ENCODE measurements at regions not wholly inside any gene's neighbourhood (a gene's known extent, or its start where the extent isn't known, plus 50 kb on each side); places are given as distances from the start of the nearest gene placed in this dataset.

DNA sequence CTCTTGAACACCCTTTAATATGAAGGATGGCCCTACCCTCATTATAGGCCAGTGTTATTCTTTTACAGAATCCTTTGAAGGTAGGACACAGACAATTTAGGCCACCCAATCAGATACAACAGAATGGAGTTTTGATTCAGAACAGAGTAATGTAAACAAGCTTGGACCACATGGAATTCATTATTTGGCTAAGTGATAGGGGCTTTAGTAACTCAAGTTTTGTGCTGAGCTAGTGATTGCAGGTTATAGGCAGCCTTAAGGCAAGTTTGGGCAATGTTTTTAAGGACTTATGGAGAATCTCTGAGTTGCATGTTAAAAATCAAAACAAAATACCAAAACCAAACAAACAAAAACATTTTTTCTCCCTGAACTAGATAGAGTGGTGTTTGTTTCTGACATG, 312.1 kb upstream of the ROBO1 start:
- H2AFZ ChIP-seq (ENCODE audit: low read depth, low read length), result no peak overlapping the region
- H3K9me1 ChIP-seq (ENCODE audit: control insufficient read depth, insufficient read depth, low read length), result no peaks in the 10 kb centered on the region
- no peaks in the 10 kb centered on the region for H3K4me1 ChIP-seq (replicated peaks in 1 of 2; ENCODE audit: control insufficient read depth in 2 of 2, insufficient read depth in 2 of 2, low read length in 2 of 2)
- no peak overlapping the region for H3K4me2 ChIP-seq (ENCODE audit: insufficient read depth, low read length)
- intact Hi-C loops (cut with micrococcal nuclease) (no loop called here), in situ Hi-C loops (cut with MboI) (no loop called here)
- CTCF ChIA-PET (ENCODE audit: low intra/inter-chr PET ratio), result no interaction called here
- BruUV-seq (replicated peaks), result no TSS peak
- H3K9ac ChIP-seq (ENCODE audit: insufficient read depth in 1 of 2, low read depth in 2 of 2, low read length in 2 of 2), result no peak overlapping the region
- FAIRE-seq (no peak), ATAC-seq (no peak), DNase-seq (ENCODE audit: extremely low read depth in 1 of 4, low spot score in 3 of 4) (no peak)
- POLR2A ChIA-PET, result no interaction called here
- no peaks in the 10 kb centered on the region for H3K27me3 ChIP-seq (ENCODE audit: control insufficient read depth in 2 of 2, insufficient read depth in 2 of 2, low read length in 2 of 2)
- H4K20me1 ChIP-seq (replicated peaks; ENCODE audit: control insufficient read depth, insufficient read depth, low read length), result no peaks in the 10 kb centered on the region
- H3K79me2 ChIP-seq (ENCODE audit: control insufficient read depth, insufficient read depth, low read length), result no peaks in the 10 kb centered on the region
- H3K9me3 ChIP-seq (replicated peaks; ENCODE audit: control insufficient read depth, insufficient read depth, low read depth, low read length), result no peaks in the 10 kb centered on the region
- no peak overlapping the region for H3K27ac ChIP-seq (ENCODE audit: extremely low read depth, low read depth, low read length)
- TF ChIP-seq, protein P1, sequence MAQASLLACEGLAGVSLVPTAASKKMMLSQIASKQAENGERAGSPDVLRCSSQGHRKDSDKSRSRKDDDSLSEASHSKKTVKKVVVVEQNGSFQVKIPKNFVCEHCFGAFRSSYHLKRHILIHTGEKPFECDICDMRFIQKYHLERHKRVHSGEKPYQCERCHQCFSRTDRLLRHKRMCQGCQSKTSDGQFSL (CRISPR knock-in tag; IDR thresholded peaks at IDR 0.05), result no peak
- TF ChIP-seq, protein P1 (tag; IDR thresholded peaks at IDR 0.05), result no peak
- TF ChIP-seq MCM3 (IDR thresholded peaks at IDR 0.05), result no peak
- no peaks in the 10 kb centered on the region for H3K36me3 ChIP-seq (ENCODE audit: control insufficient read depth, insufficient read depth, low read length)
- H3K4me3 ChIP-seq, result no peak overlapping the region

DNA sequence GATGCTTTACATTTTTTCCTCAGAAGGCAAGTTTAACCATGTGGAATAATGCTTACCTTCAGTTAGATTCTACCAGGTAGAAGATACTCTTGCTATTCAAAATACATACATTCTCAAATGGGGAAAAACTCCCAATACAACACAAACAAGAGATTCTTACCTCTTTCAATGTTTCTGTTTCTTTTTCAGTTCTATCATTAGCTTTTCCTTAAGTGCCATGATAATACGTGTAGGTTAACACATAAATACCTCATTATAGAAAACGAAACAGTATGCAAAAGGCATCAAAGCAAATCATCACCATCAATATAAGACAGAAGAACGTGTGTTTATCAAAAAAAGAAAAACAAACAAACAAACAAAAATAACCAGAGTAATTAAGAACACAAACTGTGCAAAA, 300.7 kb upstream of the ROBO1 start:
- ATAC-seq (no peak), FAIRE-seq (no peak), DNase-seq (ENCODE audit: extremely low read depth in 1 of 4, low spot score in 3 of 4) (no peak)
- H3K4me2 ChIP-seq (ENCODE audit: insufficient read depth, low read length), result no peak overlapping the region
- no peak overlapping the region for H2AFZ ChIP-seq (ENCODE audit: low read depth, low read length)
- no peaks in the 10 kb centered on the region for H3K4me1 ChIP-seq (replicated peaks in 1 of 2; ENCODE audit: control insufficient read depth in 2 of 2, insufficient read depth in 2 of 2, low read length in 2 of 2)
- H3K9ac ChIP-seq (ENCODE audit: insufficient read depth in 1 of 2, low read depth in 2 of 2, low read length in 2 of 2), result no peak overlapping the region
- TF ChIP-seq CCNT2 (IDR thresholded peaks at IDR 0.05; ENCODE audit: borderline replicate concordance, extremely low read depth, insufficient read length, low read depth, low read length), result no peak
- TF ChIP-seq GATAD2B (IDR thresholded peaks at IDR 0.05; ENCODE audit: borderline replicate concordance), result no peak
- TF ChIP-seq, protein P2, sequence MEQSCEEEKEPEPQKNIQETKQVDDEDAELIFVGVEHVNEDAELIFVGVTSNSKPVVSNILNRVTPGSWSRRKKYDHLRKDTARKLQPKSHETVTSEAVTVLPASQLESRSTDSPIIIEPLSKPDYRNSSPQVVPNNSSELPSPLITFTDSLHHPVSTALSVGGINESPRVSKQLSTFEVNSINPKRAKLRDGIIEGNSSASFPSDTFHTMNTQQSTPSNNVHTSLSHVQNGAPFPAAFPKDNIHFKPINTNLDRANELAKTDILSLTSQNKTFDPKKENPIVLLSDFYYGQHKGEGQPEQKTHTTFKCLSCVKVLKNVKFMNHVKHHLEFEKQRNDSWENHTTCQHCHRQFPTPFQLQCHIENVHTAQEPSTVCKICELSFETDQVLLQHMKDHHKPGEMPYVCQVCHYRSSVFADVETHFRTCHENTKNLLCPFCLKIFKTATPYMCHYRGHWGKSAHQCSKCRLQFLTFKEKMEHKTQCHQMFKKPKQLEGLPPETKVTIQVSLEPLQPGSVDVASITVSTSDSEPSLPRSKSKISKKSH (CRISPR knock-in tag; IDR thresholded peaks at IDR 0.05), result no peak
- TF ChIP-seq, protein P3, sequence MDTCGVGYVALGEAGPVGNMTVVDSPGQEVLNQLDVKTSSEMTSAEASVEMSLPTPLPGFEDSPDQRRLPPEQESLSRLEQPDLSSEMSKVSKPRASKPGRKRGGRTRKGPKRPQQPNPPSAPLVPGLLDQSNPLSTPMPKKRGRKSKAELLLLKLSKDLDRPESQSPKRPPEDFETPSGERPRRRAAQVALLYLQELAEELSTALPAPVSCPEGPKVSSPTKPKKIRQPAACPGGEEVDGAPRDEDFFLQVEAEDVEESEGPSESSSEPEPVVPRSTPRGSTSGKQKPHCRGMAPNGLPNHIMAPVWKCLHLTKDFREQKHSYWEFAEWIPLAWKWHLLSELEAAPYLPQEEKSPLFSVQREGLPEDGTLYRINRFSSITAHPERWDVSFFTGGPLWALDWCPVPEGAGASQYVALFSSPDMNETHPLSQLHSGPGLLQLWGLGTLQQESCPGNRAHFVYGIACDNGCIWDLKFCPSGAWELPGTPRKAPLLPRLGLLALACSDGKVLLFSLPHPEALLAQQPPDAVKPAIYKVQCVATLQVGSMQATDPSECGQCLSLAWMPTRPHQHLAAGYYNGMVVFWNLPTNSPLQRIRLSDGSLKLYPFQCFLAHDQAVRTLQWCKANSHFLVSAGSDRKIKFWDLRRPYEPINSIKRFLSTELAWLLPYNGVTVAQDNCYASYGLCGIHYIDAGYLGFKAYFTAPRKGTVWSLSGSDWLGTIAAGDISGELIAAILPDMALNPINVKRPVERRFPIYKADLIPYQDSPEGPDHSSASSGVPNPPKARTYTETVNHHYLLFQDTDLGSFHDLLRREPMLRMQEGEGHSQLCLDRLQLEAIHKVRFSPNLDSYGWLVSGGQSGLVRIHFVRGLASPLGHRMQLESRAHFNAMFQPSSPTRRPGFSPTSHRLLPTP (IDR thresholded peaks at IDR 0.05; ENCODE audit: borderline replicate concordance, extremely low read depth, insufficient read length), result no peak
- no peaks in the 10 kb centered on the region for H3K36me3 ChIP-seq (ENCODE audit: control insufficient read depth, insufficient read depth, low read length)
- no peaks in the 10 kb centered on the region for H3K9me1 ChIP-seq (ENCODE audit: control insufficient read depth, insufficient read depth, low read length)
- WGBS (ENCODE audit: insufficient coverage, low coverage, missing lambda C conversion rate), result 0% methylated on average over 3 of the region's 3 CpGs
- ChIA-PET CTCF (ENCODE audit: low intra/inter-chr PET ratio) (no interaction called here), POLR2A (no interaction called here)
- H3K4me3 ChIP-seq, result no peak overlapping the region
- no peak overlapping the region for H3K27ac ChIP-seq (ENCODE audit: extremely low read depth, low read depth, low read length)
- H3K79me2 ChIP-seq (ENCODE audit: control insufficient read depth, insufficient read depth, low read length), result no peaks in the 10 kb centered on the region
- in situ Hi-C loops (cut with MboI) (no loop called here), intact Hi-C loops (cut with micrococcal nuclease) (no loop called here)
- H3K9me3 ChIP-seq (replicated peaks; ENCODE audit: control insufficient read depth, insufficient read depth, low read depth, low read length), result no peaks in the 10 kb centered on the region
- BruUV-seq (replicated peaks), result no TSS peak
- H4K20me1 ChIP-seq (replicated peaks; ENCODE audit: control insufficient read depth, insufficient read depth, low read length), result no peaks in the 10 kb centered on the region
- H3K27me3 ChIP-seq (ENCODE audit: control insufficient read depth in 2 of 2, insufficient read depth in 2 of 2, low read length in 2 of 2), result no peaks in the 10 kb centered on the region

Data from K562 (cell line).